T-helper 1 cell treated with Interleukin-12 subunit alpha and Interleukin-12 subunit beta and Interleukin-4 antibody, amounts not matched to agents 30 ng/mL and 1 ng/mL, for 36 hours (primary cell): ENCODE measurements at regions not wholly inside any gene's neighbourhood (a gene's known extent, or its start where the extent isn't known, plus 50 kb on each side); places are given as distances from the start of the nearest gene placed in this dataset.
"Not testable (repeated sequence)": the region's sequence is repeated elsewhere in the genome, so short reads cannot be mapped to it uniquely, and the experiment has no call there.

Source experiments
- intact Hi-C: fragments of 100-400 bp; cut with micrococcal nuclease; formaldehyde crosslinking; loops from one replicate; pipeline ENCODE4 v1.15.1; 2024

DNA sequence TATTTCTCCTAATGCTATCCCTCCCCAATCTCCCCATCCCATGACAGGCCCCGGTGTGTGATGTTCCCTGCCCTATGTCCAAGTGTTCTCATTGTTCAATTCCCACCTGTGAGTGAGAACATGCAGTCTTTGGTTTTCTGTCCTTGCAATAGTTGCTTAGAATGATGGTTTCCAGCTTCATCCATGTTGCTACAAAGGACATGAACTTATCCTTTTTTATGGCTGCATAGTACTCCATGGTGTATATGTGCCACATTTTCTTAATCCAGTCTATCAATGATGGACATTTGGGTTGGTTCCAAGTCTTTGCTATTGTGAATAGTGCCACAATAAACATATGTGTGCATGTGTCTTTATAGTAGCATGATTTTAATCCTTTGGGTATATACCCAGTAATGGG lies 51.3 kb upstream of the RIOK2 start:
- intact Hi-C loops = not testable (repeated sequence)

DNA sequence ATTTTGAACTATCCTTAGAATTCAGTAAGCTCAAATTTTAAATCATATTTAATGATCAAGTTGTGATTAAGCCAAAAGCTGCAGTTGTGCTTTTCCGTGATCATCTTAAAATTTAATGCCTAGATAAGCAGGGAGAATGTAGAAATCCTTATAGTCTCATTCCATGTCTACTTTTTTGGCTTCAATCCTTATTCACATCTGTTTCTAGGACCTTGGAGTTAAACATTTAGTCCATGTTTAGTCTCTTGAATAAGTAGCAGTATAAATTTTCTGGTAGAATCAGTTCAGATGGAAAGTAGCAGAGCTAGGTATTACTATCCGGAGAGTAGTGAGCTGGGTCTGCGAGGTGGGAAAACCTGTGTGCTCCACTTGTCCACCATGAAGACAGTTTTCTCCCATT lies 59.3 kb upstream of the RIOK2 start:
- intact Hi-C loops = no loop called here

DNA sequence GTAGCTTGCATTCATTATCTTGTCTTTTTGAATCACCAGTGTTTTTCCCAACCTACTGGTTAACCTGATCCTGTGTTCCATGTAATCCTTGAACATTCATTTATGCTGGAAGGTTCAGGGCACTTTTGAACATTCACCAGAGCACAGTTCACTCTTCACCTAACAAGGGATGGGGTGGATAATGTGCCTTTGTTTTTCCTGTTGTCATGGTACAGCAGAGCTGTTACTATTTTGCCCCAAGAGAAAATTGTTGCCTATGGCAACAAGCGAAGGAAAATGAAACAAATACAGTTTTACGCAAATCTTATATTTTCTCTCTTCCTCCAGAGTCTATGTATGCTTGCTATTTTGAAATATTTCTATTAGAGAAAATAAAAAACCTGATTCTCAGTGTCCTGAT lies 60.3 kb upstream of the RIOK2 start:
- intact Hi-C loops = no loop called here

DNA sequence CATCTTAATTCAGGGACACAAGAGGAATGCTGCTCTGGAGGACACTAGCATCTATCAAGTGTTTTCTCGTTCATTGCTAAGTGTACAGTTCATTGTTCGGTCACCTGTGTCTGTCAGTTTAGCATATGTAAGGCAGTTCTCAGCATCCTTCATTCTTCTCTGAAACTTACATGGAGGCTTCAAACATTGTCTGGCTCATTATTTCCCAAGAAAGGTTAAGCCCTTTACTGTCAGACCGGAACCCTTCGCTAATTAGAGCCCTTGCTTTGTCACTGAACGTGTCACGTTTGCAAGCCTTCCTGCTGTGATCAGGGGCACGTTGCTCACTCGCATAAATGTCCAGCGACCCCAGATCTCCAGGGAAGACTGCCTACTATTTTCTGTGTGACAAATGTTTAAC lies 62.3 kb upstream of the RIOK2 start:
- intact Hi-C loops = no loop called here

DNA sequence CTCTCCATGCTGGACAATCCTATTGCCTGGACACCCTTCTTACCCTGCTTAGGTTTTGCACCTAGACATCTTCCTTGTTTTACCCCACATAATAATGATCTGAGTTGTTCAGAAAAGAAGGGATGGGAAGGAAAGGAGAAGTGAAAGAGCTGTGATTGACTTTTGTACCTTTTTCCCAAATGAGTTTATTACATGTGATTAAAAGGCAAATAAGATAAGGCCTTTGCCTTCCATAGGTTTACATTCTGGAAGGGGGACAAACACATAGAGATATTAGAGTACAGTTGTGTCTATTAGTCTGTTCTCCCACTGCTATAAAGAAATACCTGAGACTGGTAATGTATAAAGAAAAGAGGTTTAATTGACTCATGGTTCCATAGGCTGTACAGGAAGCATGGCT lies 67.1 kb upstream of the RIOK2 start:
- intact Hi-C loops = no loop called here

DNA sequence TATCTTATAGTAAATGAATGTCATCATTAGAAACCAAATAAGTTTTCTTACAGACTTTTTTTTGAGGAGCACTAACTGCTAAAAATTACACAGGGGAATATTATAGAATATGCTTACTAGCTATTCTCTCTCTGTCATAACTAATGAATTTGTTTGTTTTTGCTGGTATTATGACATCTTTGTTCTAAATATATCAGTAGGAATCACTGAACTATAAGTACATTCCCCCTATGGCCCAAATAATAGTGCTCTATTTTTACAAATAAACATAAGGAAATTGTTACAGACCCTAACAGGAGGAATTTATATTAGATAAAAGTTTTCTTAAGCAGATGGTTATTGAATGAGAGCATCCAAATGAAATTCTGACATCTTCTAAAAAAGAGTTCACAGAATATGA lies 83.0 kb upstream of the RIOK2 start:
- intact Hi-C loops = no loop called here

DNA sequence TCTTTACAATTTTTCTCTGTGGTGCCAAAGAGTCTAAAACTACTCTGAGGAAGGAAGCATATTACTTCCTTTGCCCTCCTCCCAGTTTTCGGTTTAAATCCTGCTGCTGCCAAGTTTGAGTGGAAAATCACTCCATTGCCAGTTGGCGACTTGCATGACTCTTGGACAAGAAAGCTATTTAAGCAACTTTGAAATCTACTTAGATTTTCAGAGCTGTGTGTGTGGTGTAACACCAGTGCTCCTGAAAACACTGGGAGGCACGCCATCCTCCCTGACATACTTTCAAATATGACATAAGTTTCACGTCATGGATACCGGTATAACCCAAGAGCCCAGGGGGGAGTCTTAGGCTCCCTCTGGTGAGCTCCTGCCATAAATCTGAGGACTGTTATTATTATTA lies 83.5 kb upstream of the RIOK2 start:
- intact Hi-C loops = no loop called here

DNA sequence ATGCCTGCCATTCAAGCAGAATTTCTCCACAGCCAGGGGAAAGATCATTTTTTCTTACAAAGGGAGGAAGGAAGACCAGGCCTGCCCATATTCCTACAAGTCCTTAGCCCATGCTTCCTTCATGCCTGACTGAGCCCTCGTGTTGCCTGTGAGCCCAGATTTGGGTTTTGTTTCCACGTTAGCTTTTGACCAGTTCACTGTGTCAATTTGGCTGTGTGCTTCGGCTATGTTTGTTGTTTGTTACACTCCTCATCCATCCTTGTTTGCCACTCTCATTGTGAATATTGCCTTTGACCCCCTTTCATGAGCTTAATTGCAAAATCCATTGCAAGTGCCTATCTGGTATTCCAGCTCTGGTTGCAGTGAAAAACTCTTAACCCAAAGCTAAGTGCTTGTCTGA lies 84.7 kb upstream of the RIOK2 start:
- intact Hi-C loops = no loop called here

DNA sequence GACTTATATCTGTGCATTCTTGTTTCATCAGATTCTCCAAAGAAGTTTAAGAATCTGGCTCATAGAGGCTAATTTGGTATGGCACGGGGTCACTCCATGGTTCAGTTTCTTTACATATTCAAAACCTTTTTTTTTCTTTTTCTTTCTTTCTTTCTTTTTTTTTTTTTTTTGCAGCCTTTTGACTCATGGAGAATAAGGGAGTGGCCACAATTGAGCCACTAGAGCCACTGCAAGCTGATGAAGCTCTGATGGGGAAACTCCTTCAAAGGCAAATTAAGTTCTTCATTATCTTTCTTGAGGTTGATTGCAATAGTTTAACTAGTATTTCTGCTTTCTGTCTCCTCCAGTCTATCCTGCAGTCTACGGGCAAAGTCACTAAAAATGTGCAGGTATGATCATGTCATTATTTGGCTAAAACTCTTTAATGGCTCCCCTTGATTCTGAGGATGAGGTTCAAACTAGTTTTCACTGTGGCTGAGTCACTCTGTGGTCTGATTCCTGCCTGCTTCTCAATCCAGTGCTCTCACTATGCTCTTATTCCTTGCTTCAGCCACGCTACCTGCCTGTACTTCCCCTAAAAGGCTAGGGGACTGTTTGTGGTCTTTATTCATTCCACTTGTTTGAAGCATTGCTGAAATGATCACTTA lies 93.5 kb upstream of the RIOK2 start:
- intact Hi-C loops = no loop called here

DNA sequence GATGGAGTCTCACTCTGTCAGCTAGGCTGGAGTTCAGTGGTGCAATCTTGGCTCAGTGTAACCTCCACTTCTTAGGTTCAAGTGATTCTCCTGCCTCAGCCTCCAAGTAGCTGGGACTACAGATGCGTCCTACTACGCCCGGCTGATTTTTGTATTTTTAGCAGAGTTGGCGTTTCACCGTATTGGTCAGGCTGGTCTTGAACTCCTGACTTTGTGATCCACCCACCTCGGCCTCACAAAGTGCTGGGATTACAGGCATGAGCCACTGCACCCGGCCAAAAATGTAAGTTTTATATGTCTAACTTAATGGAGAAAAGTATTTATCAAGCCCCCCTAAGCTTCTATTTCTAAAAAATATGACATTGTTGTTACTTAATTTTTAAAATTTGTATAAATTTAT lies 98.2 kb upstream of the RIOK2 start:
- intact Hi-C loops = no loop called here

DNA sequence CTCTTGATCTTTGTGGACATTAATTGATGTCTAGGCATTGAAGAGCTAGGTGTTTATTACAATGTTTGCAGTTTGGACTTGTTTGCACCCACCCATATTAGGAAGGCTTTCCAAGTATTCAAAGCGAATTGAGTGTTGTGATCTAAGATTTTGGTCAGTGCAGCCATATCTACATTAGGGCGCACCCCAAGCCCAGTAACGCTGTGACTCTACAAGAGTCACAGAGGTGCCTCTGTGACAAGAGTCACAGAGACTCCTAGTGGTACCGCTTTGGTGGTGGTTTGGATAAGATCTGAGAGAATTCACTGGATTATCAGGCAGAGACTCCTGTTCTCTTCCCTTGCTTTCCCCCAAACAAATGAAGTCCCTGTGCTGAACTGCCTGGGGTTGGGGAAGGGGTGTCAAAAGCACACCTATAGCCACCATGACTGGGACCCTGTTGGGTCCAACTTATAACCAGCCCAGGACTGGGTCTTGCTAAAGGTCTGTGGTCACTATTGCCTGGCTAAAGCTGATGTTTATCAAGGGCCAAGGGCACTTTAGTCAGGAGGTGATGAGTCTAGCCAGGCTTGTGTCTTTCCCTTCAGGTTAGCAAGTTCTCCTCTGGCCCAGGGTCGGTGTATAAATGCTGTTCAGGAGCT lies 114.1 kb upstream of the RIOK2 start:
- intact Hi-C loops = loop anchor here (1.0 kb wide), 1 partner anchor 1499 kb away; no protein-coding TSS in a partner anchor

DNA sequence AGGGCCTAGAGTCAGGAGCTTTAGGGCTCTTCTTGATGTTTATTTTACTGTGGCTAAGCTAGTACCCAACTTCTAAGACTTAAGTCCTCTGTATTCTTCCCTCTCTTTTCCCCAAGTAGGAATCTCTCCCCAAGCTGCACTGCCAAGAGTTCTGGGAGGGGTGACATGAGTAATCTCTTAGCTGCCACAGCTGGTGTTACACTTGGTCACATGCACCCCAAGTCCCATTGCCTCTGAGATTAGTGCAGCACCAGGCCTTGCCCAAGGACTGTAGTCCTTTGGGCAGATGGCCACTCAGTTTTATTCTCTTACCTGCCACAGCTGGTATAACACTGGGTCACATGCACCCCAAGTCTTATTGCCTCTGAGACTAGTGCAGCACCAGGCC lies 114.7 kb upstream of the RIOK2 start:
- intact Hi-C loops = loop anchor here (1.0 kb wide), 1 partner anchor 1499 kb away; no protein-coding TSS in a partner anchor

DNA sequence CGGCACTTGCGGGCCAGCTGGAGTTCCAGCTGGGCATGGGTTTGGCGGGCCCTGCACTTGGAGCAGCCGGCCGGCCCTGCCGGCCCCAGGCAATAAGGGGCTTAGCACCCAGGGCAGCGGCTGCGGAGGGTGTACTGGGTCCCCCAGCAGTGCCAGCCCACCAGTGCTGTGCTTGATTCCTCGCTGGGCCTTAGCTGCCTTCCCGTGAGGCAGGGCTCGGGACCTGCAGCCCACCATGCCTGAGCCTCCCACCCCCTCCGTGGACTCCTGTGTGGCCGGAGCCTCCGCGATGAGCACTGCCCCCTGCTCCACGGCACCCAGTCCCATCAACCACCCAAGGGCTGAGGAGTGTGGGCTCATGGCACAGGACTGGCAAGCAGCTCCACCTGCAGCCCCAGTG lies 118.1 kb upstream of the RIOK2 start:
- intact Hi-C loops = not testable (repeated sequence)

DNA sequence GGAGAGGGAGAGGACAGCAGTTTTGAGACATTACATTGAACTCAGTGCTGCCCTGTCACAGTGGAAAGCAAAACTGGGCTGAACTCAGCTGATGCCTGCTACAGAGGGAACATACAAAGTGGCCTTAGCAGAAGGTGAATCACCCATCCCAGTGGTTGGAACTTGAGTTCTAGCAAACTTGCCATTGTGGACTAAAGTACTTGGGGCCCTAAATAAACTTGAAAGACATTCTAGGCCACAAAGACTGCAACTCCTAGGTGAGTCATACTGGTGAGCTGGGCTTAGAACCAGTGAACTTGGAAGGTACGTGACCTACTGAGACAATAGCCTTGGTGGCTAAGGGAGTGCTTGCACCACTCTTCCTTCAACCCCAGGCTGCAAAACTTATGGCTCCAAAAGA lies 155.7 kb upstream of the RIOK2 start:
- intact Hi-C loops = no loop called here

DNA sequence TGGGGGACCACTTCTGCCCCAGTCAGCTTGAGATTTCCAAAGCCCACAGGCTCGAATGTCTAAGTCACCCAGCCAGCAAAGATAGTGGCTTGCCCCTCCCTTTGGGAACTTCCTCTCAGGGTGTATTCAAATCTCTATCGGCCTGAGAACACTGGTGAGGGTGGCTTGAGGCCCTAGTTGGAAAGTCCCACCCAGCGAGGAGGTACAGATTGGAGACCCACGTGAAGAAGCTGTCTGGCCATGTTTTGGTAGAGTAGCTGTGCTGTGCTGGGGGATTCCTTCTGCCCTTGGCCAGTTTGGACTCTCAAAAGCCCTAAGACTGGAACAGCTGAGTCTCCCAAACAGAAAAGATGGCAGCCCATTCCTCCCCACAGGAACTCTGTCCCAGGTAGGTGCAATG lies 172.7 kb upstream of the RIOK2 start:
- intact Hi-C loops = no loop called here

DNA sequence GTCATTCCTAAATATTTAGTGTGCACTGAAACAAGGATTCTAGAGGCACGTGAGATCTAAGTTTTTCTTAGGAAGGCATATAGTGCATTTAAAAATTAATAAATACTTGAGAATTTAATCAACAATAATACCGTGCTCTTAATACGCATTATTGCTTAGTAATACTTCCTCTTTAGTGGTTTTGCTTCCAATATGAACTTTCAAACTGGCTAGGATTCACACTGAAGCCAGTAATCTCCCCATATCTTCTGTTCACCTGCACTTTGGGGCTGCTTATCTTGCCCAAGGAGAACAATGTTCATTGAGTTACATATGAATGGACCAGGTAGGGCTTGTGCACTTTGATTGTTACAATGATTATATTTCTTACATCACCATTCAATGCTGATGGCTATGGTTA lies 180.5 kb upstream of the RIOK2 start:
- intact Hi-C loops = no loop called here

DNA sequence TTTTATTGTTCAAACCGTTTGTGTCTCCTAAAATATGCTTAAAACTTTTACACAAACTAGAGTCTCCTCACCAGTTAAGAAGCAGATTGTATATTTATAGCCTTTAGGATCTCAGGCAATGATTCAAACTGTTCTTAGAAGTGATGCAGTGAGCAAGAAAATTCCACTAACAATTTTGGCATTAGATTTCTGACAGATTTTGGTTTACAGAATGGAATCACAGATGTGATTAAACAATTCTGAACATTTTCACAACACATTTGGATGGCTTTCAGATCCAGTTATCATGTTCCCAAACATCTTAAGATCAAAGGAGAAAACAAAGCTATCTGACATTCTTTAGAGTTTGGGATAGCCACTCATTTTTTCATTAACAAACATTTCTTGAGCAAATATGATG lies 181.7 kb upstream of the RIOK2 start:
- intact Hi-C loops = no loop called here

DNA sequence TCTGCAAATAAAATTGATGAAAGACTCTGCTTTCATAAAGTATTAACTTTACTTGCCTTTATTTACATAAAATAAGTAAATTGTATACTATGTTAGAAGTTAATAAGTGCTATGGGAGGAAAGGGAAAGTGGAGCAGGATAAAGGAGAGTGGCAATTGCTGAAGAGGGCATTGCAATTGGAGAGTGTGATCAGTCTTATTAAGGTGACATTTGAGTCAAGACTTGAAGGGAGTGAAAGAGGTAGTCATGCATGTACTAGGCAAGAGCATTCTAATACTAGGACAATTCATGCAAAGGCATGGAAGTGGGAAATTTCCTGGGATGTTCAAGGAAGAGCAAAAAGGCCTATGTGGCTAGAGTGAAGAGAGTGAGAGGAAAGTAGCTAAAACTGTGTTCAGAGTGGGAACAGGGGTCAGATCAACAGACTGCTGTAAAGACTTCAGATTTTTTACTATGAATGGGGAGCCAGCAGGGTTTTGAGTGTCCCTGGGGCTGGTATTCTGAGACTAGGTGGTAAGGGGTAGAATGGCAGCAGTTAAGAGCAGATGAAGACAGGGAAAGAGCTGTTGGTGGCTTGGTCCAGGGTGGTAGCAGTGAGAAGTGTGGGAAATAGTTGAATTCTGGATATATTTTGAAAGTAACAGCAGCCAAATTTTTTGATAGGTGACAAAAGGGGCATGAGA lies 182.3 kb upstream of the RIOK2 start:
- intact Hi-C loops = no loop called here

DNA sequence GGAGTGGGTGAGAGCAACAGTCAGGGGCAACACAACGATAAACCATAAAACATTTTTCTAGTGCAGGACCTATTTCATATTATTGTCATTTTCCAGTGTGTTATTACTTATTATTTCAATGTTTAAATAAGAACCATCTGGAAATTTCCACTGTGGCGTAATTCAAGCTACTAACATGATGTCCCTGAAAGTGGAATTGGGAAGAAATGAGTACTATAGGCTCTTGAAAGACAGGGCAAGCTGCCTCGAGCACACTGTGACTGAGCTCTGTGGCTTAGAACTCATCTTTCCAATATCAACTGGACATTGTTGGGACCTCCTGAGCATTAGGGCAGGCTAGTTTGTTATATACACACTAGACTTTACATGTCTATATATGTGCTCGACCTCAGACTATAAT lies 182.9 kb upstream of the RIOK2 start:
- intact Hi-C loops = no loop called here

DNA sequence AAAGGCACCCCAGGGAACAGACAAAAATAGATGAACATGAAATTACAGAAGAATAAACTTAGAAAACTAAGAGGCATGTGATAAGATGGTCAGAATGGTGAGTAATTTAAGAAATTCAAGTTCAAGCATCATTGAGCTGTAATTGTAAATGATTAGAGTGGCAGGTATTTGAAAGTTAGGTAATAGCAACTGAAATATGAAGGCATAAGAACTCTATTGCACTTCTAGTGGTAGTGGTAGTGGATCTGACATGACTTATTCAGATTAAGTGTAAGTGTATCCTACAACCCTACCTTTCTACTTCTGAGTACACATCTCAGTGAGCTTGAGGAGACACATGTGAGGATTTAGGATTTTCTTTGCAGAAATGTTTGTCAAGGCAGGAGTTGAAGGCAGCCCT lies 192.9 kb upstream of the RIOK2 start:
- intact Hi-C loops = no loop called here

DNA sequence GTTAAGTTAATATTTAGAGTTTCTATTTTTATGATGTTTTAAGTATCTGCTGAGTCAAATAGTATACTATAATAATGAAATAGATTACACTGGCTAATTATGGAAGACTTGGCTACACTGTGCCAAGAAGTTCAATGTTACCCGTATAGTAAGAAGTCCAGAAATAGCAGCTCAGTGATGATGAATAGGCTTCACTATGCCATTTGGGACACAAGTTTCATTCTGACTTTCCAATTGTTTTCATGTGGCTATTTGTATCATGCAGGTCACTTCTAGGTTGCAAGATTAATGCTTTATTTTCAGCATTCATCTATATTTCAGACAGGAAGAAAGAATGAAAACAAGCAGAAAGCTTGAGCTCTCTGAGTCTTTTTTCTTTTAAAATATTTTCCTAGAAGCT lies 194.5 kb upstream of the RIOK2 start:
- intact Hi-C loops = no loop called here

DNA sequence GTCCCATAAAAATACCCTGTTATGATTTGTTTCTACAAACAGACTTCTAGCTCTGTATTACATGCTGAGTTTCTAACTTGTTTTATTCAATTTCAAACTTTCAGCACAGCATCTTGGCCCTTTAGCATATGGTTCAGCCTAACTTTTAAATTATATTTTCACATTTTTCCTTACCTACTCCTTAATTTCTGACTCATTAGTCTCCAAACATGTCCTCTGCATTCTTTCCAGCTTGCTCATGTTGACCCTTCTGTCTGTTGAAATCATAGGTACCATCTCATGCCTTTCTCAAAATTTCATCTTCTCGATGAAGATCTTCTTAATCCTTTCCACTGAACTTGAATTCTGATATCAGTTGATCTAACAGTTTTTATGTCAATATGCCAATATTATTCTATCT lies 200.9 kb upstream of the RIOK2 start:
- intact Hi-C loops = no loop called here

DNA sequence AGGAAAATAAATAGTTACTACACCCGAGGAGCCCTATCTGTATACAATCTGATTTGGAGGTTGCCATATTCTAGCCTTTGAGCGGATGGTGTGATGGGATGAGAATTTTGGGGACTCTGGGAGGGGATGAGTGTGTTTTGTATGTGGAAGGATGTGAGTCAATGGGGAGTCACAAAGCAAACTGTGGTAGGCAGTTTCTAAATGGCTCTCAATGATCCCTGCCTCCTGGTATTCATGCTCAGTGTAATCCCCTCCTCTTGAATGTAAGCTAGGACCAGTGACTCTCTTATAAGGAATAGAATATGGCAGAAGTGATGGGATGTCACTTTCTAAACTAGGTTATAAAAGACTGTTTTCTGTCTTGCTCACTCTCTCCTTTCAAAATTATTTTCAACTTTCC lies 205.7 kb upstream of the RIOK2 start:
- intact Hi-C loops = no loop called here
